ENCODE measurements at regions not wholly inside any gene's neighbourhood (a gene's known extent, or its start where the extent isn't known, plus 50 kb on each side); places are given as distances from the start of the nearest gene placed in this dataset.
A peak's percentile ranks its signal among the peaks of the same experiment; 100 is the strongest.
"Not testable (repeated sequence)": the region's sequence is repeated elsewhere in the genome, so short reads cannot be mapped to it uniquely, and the experiment has no call there.

- H3K4me1 ChIP-seq (ENCODE audit: control insufficient read depth, insufficient read depth, low read length) = peaks cover 18% of the 10 kb centered on the region
- H3K9me3 ChIP-seq (replicated peaks; ENCODE audit: low read length) = no peaks in the 10 kb centered on the region
- peak overlapping the region; percentile 64 for H3K4me3 ChIP-seq (ENCODE audit: low read length)
- H3K36me3 ChIP-seq (ENCODE audit: insufficient read depth, low read length) = no peaks in the 10 kb centered on the region
- peaks cover 57% of the 10 kb centered on the region for H3K27me3 ChIP-seq (ENCODE audit: control insufficient read depth, insufficient read depth, low read length)
- H3K4me2 ChIP-seq (ENCODE audit: low read length) = peak overlapping the region; percentile 92
- H3K9ac ChIP-seq (ENCODE audit: low read depth, low read length) = no peak overlapping the region
These were observed 69.3 kb upstream of the USP15 start for GRCh38 chr12:62190689-62191490.

GRCh38 chr12:62191491-62192179, 68.6 kb upstream of the USP15 start:
- Histone ChIP-seq H3K4me2 (ENCODE audit: low read length) (peak overlapping the region; percentile 92), H3K36me3 (ENCODE audit: insufficient read depth, low read length) (no peaks in the 10 kb centered on the region), H3K9ac (ENCODE audit: low read depth, low read length) (no peak overlapping the region), H3K9me3 (replicated peaks; ENCODE audit: low read length) (no peaks in the 10 kb centered on the region), H3K27me3 (ENCODE audit: control insufficient read depth, insufficient read depth, low read length) (peaks cover 57% of the 10 kb centered on the region), H3K4me1 (ENCODE audit: control insufficient read depth, insufficient read depth, low read length) (peaks cover 18% of the 10 kb centered on the region), H3K4me3 (ENCODE audit: low read length) (peak overlapping the region; percentile 64)

- no peaks in the 10 kb centered on the region for H3K9me3 ChIP-seq (replicated peaks; ENCODE audit: low read length)
- no peak overlapping the region for H3K9ac ChIP-seq (ENCODE audit: low read depth, low read length)
- H3K36me3 ChIP-seq (ENCODE audit: insufficient read depth, low read length) = no peaks in the 10 kb centered on the region
These were observed 67.9 kb upstream of the USP15 start for GRCh38 chr12:62192180-62192902.

GRCh38 chr12:62192903-62193250, 67.3 kb upstream of the USP15 start:
- Histone ChIP-seq H3K4me3 (ENCODE audit: low read length) (no peak overlapping the region), H3K4me2 (ENCODE audit: low read length) (peak overlapping the region; percentile 40), H3K36me3 (ENCODE audit: insufficient read depth, low read length) (no peaks in the 10 kb centered on the region), H3K4me1 (ENCODE audit: control insufficient read depth, insufficient read depth, low read length) (peaks cover 18% of the 10 kb centered on the region), H3K9me3 (replicated peaks; ENCODE audit: low read length) (no peaks in the 10 kb centered on the region), H3K9ac (ENCODE audit: low read depth, low read length) (no peak overlapping the region), H3K27me3 (ENCODE audit: control insufficient read depth, insufficient read depth, low read length) (peaks cover 57% of the 10 kb centered on the region)

More at GRCh38 chr12:62192180-62192902, 67.9 kb upstream of the USP15 start:
- peaks cover 57% of the 10 kb centered on the region for H3K27me3 ChIP-seq (ENCODE audit: control insufficient read depth, insufficient read depth, low read length)
- H3K4me1 ChIP-seq (ENCODE audit: control insufficient read depth, insufficient read depth, low read length) = peaks cover 18% of the 10 kb centered on the region
- peak overlapping the region; percentile 64 for H3K4me3 ChIP-seq (ENCODE audit: low read length)
- H3K4me2 ChIP-seq (ENCODE audit: low read length) = peak overlapping the region; percentile 92

GRCh38 chr12:62194031-62194430, 66.2 kb upstream of the USP15 start:
- Histone ChIP-seq H3K9me3 (replicated peaks; ENCODE audit: low read length) (no peaks in the 10 kb centered on the region), H3K36me3 (ENCODE audit: insufficient read depth, low read length) (no peaks in the 10 kb centered on the region)

GRCh38 chr12:62194616-62195015, 65.6 kb upstream of the USP15 start:
- Histone ChIP-seq H3K9ac (ENCODE audit: low read depth, low read length) (no peak overlapping the region), H3K4me3 (ENCODE audit: low read length) (no peak overlapping the region), H3K36me3 (ENCODE audit: insufficient read depth, low read length) (no peaks in the 10 kb centered on the region), H3K27me3 (ENCODE audit: control insufficient read depth, insufficient read depth, low read length) (peaks cover 45% of the 10 kb centered on the region), H3K4me1 (ENCODE audit: control insufficient read depth, insufficient read depth, low read length) (peaks cover 18% of the 10 kb centered on the region), H3K9me3 (replicated peaks; ENCODE audit: low read length) (no peaks in the 10 kb centered on the region), H3K4me2 (ENCODE audit: low read length) (no peak overlapping the region)

More at GRCh38 chr12:62194031-62194430, 66.2 kb upstream of the USP15 start:
- Histone ChIP-seq H3K4me1 (ENCODE audit: control insufficient read depth, insufficient read depth, low read length) (peaks cover 18% of the 10 kb centered on the region), H3K4me3 (ENCODE audit: low read length) (no peak overlapping the region), H3K27me3 (ENCODE audit: control insufficient read depth, insufficient read depth, low read length) (peaks cover 49% of the 10 kb centered on the region), H3K9ac (ENCODE audit: low read depth, low read length) (no peak overlapping the region), H3K4me2 (ENCODE audit: low read length) (no peak overlapping the region)

- Histone ChIP-seq H3K9me3 (replicated peaks; ENCODE audit: low read length) (no peaks in the 10 kb centered on the region), H3K36me3 (ENCODE audit: insufficient read depth, low read length) (no peaks in the 10 kb centered on the region), H3K4me1 (ENCODE audit: control insufficient read depth, insufficient read depth, low read length) (peaks cover 14% of the 10 kb centered on the region), H3K9ac (ENCODE audit: low read depth, low read length) (no peak overlapping the region), H3K4me3 (ENCODE audit: low read length) (no peak overlapping the region), H3K27me3 (ENCODE audit: control insufficient read depth, insufficient read depth, low read length) (peaks cover 29% of the 10 kb centered on the region), H3K4me2 (ENCODE audit: low read length) (no peak overlapping the region)
These were observed 64.1 kb upstream of the USP15 start for GRCh38 chr12:62196146-62196545.

- H3K4me3 ChIP-seq (ENCODE audit: low read length); H3K27me3 ChIP-seq (ENCODE audit: control insufficient read depth, insufficient read depth, low read length); H3K4me2 ChIP-seq (ENCODE audit: low read length); H3K9ac ChIP-seq (ENCODE audit: low read depth, low read length); H3K9me3 ChIP-seq (replicated peaks; ENCODE audit: low read length); H3K36me3 ChIP-seq (ENCODE audit: insufficient read depth, low read length); H3K4me1 ChIP-seq (ENCODE audit: control insufficient read depth, insufficient read depth, low read length): not testable (repeated sequence)
These were observed 57.3 kb upstream of the USP15 start for GRCh38 chr12:62202861-62203260.

GRCh38 chr12:62205346-62205745, 54.9 kb upstream of the USP15 start:
- Histone ChIP-seq H3K27me3 (ENCODE audit: control insufficient read depth, insufficient read depth, low read length) (no peaks in the 10 kb centered on the region), H3K4me3 (ENCODE audit: low read length) (no peak overlapping the region), H3K4me1 (ENCODE audit: control insufficient read depth, insufficient read depth, low read length) (no peaks in the 10 kb centered on the region), H3K4me2 (ENCODE audit: low read length) (no peak overlapping the region), H3K9me3 (replicated peaks; ENCODE audit: low read length) (no peaks in the 10 kb centered on the region), H3K36me3 (ENCODE audit: insufficient read depth, low read length) (no peaks in the 10 kb centered on the region), H3K9ac (ENCODE audit: low read depth, low read length) (no peak overlapping the region)

- Histone ChIP-seq H3K4me1 (ENCODE audit: control insufficient read depth, insufficient read depth, low read length) (no peaks in the 10 kb centered on the region), H3K4me2 (ENCODE audit: low read length) (no peak overlapping the region), H3K9me3 (replicated peaks; ENCODE audit: low read length) (no peaks in the 10 kb centered on the region), H3K27me3 (ENCODE audit: control insufficient read depth, insufficient read depth, low read length) (no peaks in the 10 kb centered on the region), H3K4me3 (ENCODE audit: low read length) (no peak overlapping the region), H3K36me3 (ENCODE audit: insufficient read depth, low read length) (no peaks in the 10 kb centered on the region), H3K9ac (ENCODE audit: low read depth, low read length) (no peak overlapping the region)
These were observed 53.0 kb upstream of the USP15 start for GRCh38 chr12:62207248-62207647.
